H9 (cell line): ENCODE measurements at regions not wholly inside any gene's neighbourhood (a gene's known extent, or its start where the extent isn't known, plus 50 kb on each side); places are given as distances from the start of the nearest gene placed in this dataset.

Experiments
- DNase-seq: peaks from one replicate; pipeline ENCODE4 v3.0.0-alpha.2; 2017
- H2AFZ ChIP-seq: one replicate; pipeline ENCODE4 v1.6.1; 2013; ENCODE audit warnings: mild to moderate bottlenecking, low read length, control low read depth, moderate library complexity
- H2AK5ac ChIP-seq: 2 replicates; pipeline ENCODE4 v1.6.1; 2013; ENCODE audit warnings: low read length, control low read depth, mixed read lengths; ENCODE audit not compliant: insufficient read length
- H2BK120ac ChIP-seq: one replicate; pipeline ENCODE4 v1.6.1; 2013; ENCODE audit warnings: low read depth, mild to moderate bottlenecking, low read length, control low read depth, inconsistent platforms; ENCODE audit not compliant: poor library complexity, severe bottlenecking
- H2BK12ac ChIP-seq: 2 replicates; pipeline ENCODE4 v1.6.1; 2013; ENCODE audit warnings: low read length, control low read depth, mixed read lengths, low read depth; ENCODE audit not compliant: insufficient read length
- H2BK15ac ChIP-seq: 2 replicates; pipeline ENCODE4 v1.6.1; 2013; ENCODE audit warnings: low read depth, low read length, control low read depth
- H2BK20ac ChIP-seq: one replicate; pipeline ENCODE4 v1.6.1; 2013; ENCODE audit warnings: low read depth, mild to moderate bottlenecking, low read length, control low read depth, inconsistent platforms; ENCODE audit not compliant: poor library complexity, severe bottlenecking
- H2BK5ac ChIP-seq: 2 replicates; pipeline ENCODE4 v1.6.1; 2013; ENCODE audit warnings: low read length, control low read depth, mixed read lengths; ENCODE audit not compliant: insufficient read length
- H3K14ac ChIP-seq: 2 replicates; pipeline ENCODE4 v1.6.1; 2013; ENCODE audit warnings: low read length, control low read depth; ENCODE audit not compliant: insufficient read depth
- H3K18ac ChIP-seq: 2 replicates; pipeline ENCODE4 v1.6.1; 2013; ENCODE audit warnings: low read depth, mild to moderate bottlenecking, mixed read lengths, low read length, control low read depth; ENCODE audit not compliant: insufficient read length
- H3K23ac ChIP-seq: 2 replicates; pipeline ENCODE4 v1.6.1; 2013; ENCODE audit warnings: low read length, control low read depth, mixed read lengths, low read depth; ENCODE audit not compliant: insufficient read length
- H3K23me2 ChIP-seq: 2 replicates; pipeline ENCODE4 v1.6.1; 2013; ENCODE audit warnings: low read depth, mild to moderate bottlenecking, mixed read lengths, low read length, control low read depth; ENCODE audit not compliant: insufficient read length, poor library complexity, severe bottlenecking
- H3K27ac ChIP-seq: 2 replicates; pipeline ENCODE4 v1.5.1; 2013; ENCODE audit warnings: low read length, control low read depth, mixed read lengths, low read depth; ENCODE audit not compliant: insufficient read length
- H3K27me3 ChIP-seq: 2 replicates; pipeline ENCODE4 v1.6.1; 2013; ENCODE audit warnings: low read length, control low read depth, inconsistent platforms; ENCODE audit not compliant: insufficient read depth
- H3K4ac ChIP-seq: 2 replicates; pipeline ENCODE4 v1.6.1; 2013; ENCODE audit warnings: low read depth, mild to moderate bottlenecking, control low read depth, inconsistent platforms, low read length, moderate library complexity
- H3K4me1 ChIP-seq: 2 replicates; pipeline ENCODE4 v1.6.1; 2013; ENCODE audit warnings: low read length, control low read depth, inconsistent platforms; ENCODE audit not compliant: insufficient read depth
- H3K4me2 ChIP-seq: 2 replicates; pipeline ENCODE4 v1.6.1; 2013; ENCODE audit warnings: low read length, control low read depth, mixed read lengths; ENCODE audit not compliant: insufficient read length, insufficient read depth
- H3K56ac ChIP-seq: 2 replicates; pipeline ENCODE4 v1.6.1; 2013; ENCODE audit warnings: low read depth, mild to moderate bottlenecking, mixed read lengths, low read length, control low read depth; ENCODE audit not compliant: insufficient read length
- H3K79me1 ChIP-seq: 2 replicates; pipeline ENCODE4 v1.6.1; 2013; ENCODE audit warnings: low read depth, mild to moderate bottlenecking, moderate library complexity, low read length, control low read depth, inconsistent platforms; ENCODE audit not compliant: insufficient read depth, poor library complexity, severe bottlenecking
- H3K79me2 ChIP-seq: 2 replicates; pipeline ENCODE4 v1.6.1; 2013; ENCODE audit warnings: low read length, control low read depth, inconsistent platforms; ENCODE audit not compliant: insufficient read depth
- H3K9ac ChIP-seq: 2 replicates; pipeline ENCODE4 v1.6.1; 2013; ENCODE audit warnings: low read length, control low read depth, mixed read lengths; ENCODE audit not compliant: insufficient read length; ENCODE audit errors: extremely low read depth
- H3K9me3 ChIP-seq: one replicate; pipeline ENCODE4 v1.6.1; 2013; ENCODE audit warnings: low read depth, low read length, inconsistent platforms; ENCODE audit not compliant: control insufficient read depth
- H3T11ph ChIP-seq: one replicate; pipeline ENCODE4 v1.6.1; 2013; ENCODE audit warnings: mild to moderate bottlenecking, low read length, control low read depth, inconsistent platforms
- H4K20me1 ChIP-seq: one replicate; pipeline ENCODE4 v1.6.1; 2013; ENCODE audit not compliant: control insufficient read depth, insufficient read length, insufficient read depth
- H4K5ac ChIP-seq: 2 replicates; pipeline ENCODE4 v1.6.1; 2013; ENCODE audit warnings: low read depth, mild to moderate bottlenecking, mixed read lengths, low read length, control low read depth; ENCODE audit not compliant: insufficient read length
- H4K8ac ChIP-seq: replicated peaks from 2 replicates; pipeline ENCODE4 v1.6.1; 2013; ENCODE audit warnings: low read length, control low read depth, mixed read lengths, low read depth; ENCODE audit not compliant: insufficient read length
- H4K91ac ChIP-seq: 2 replicates; pipeline ENCODE4 v1.6.1; 2013; ENCODE audit warnings: low read depth, mild to moderate bottlenecking, moderate library complexity, mixed read lengths, low read length, control low read depth; ENCODE audit not compliant: insufficient read length
- H3K27ac Mint-ChIP-seq, 3 experiments: 2 replicates in 2 of 3; 3 replicates in 1 of 3; pipeline ENCODE4 v1.8.0; 2020 to 2021; ENCODE audit warnings: mixed read lengths in 3 of 3, mild to moderate bottlenecking in 1 of 3, moderate library complexity in 1 of 3
- H3K27me3 Mint-ChIP-seq: 2 replicates; pipeline ENCODE4 v1.8.0; 2021; ENCODE audit warnings: low read depth, mild to moderate bottlenecking, moderate library complexity, mixed read lengths
- H3K36me3 Mint-ChIP-seq, 3 experiments: 2 replicates in 2 of 3; 3 replicates in 1 of 3; pipeline ENCODE4 v1.8.0; 2020 to 2021; ENCODE audit warnings: low read depth in 3 of 3, mixed read lengths in 3 of 3; ENCODE audit not compliant: insufficient read depth in 1 of 3
- H3K4me1 Mint-ChIP-seq, 2 experiments: 2 replicates each; pipeline ENCODE4 v1.8.0; 2020; ENCODE audit warnings: mixed read lengths in 2 of 2
- H3K4me3 Mint-ChIP-seq, 2 experiments: 2 replicates in 1 of 2; 3 replicates in 1 of 2; pipeline ENCODE4 v1.8.0; 2020 to 2021; ENCODE audit warnings: mild to moderate bottlenecking in 2 of 2, mixed read lengths in 2 of 2, moderate library complexity in 1 of 2
- H3K9me3 Mint-ChIP-seq, 2 experiments: 2 replicates in 1 of 2; 3 replicates in 1 of 2; pipeline ENCODE4 v1.8.0; 2020; ENCODE audit warnings: mild to moderate bottlenecking in 2 of 2, mixed read lengths in 2 of 2, moderate library complexity in 1 of 2
- WGBS: extraction: QIAGEN DNeasy Blood & Tissue Kit; methylation state at CpG from one replicate; pipeline ENCODE4 v1.1.7; 2013; ENCODE audit warnings: missing lambda C conversion rate, low lambda C conversion rate, mixed read lengths; ENCODE audit not compliant: insufficient read length; ENCODE audit errors: extremely low coverage; 5-methylcytosine and 5-hydroxymethylcytosine counted together
- TF ChIP-seq, protein P1 (sequence below): fragments of 200-600 bp; sonication (generic); conservative IDR thresholded peaks from 3 replicates; pipeline ENCODE4 v1.8.0; 2021; ENCODE audit warnings: antibody characterized with exemption, mild to moderate bottlenecking

DNA sequence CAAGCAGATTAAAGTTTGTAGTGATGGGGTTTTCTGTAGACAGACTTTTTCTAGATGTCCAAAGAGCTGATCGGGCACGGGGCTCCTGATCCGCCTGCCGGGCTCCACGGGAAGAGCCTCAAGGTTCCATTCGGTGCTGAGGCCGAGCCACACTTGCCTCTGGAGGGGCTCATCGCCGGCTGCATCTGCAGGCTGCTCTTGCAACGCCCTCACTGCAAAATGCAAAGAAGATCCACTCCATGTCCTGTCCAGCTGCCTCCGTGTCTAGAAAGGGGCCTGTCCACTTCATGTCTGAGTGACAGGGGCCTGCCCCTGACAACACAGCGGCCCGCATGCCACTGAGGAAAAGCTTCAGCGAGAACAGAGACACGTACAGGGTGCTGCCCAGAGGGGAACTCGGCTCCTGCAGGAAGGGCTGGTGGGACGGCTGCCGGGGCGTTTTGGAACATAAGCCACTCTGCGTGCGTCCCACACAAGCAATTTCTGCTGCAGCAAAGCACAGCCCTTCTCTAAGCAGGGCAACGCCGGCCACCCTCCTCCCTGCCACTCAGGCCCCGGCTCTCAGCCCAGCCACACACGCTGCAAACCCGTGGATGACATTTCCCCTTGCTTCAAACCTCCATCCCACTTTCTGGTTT, 53.6 kb upstream of the CTDP1 start:
- no peak overlapping the region for H4K8ac ChIP-seq
- H3K9me3 ChIP-seq = no peaks in the 10 kb centered on the region
- Mint-ChIP-seq H3K4me3 (no peak overlapping the region), H3K4me1 (peaks cover 12% of the 10 kb centered on the region in 2 experiments), H3K27ac (no peak overlapping the region), H3K36me3 (no peaks in the 10 kb centered on the region; a peak in 1 of 7 replicates), H3K27me3 (peaks cover 4% of the 10 kb centered on the region; the same call in 1 of the 2 replicates), H3K9me3 (peaks cover 0 to 2% of the 10 kb centered on the region in 2 experiments; a peak in 1 of 5 replicates)
- H2BK12ac ChIP-seq = no peak overlapping the region
- no peak overlapping the region for H2BK20ac ChIP-seq
- no peaks in the 10 kb centered on the region for H3K23me2 ChIP-seq
- no peak overlapping the region for H3K4ac ChIP-seq
- H3K27me3 ChIP-seq = no peaks in the 10 kb centered on the region
- no peak for DNase-seq
- H3K27ac ChIP-seq = no peak overlapping the region
- no peak overlapping the region for H2AK5ac ChIP-seq
- H2BK5ac ChIP-seq = no peak overlapping the region
- H3T11ph ChIP-seq = no peak overlapping the region
- H2BK120ac ChIP-seq = no peak overlapping the region
- H4K91ac ChIP-seq = no peak overlapping the region
- no peak overlapping the region for H2AFZ ChIP-seq
- H4K20me1 ChIP-seq = peaks cover 5% of the 10 kb centered on the region
- no peaks in the 10 kb centered on the region for H3K79me2 ChIP-seq
- no peak overlapping the region for H3K4me2 ChIP-seq
- H3K9ac ChIP-seq = no peak overlapping the region
- no peak overlapping the region for H3K23ac ChIP-seq
- no peak overlapping the region for H4K5ac ChIP-seq
- WGBS = no CpG with 5 or more reads among the region's 26 CpGs
- TF ChIP-seq, protein P1, sequence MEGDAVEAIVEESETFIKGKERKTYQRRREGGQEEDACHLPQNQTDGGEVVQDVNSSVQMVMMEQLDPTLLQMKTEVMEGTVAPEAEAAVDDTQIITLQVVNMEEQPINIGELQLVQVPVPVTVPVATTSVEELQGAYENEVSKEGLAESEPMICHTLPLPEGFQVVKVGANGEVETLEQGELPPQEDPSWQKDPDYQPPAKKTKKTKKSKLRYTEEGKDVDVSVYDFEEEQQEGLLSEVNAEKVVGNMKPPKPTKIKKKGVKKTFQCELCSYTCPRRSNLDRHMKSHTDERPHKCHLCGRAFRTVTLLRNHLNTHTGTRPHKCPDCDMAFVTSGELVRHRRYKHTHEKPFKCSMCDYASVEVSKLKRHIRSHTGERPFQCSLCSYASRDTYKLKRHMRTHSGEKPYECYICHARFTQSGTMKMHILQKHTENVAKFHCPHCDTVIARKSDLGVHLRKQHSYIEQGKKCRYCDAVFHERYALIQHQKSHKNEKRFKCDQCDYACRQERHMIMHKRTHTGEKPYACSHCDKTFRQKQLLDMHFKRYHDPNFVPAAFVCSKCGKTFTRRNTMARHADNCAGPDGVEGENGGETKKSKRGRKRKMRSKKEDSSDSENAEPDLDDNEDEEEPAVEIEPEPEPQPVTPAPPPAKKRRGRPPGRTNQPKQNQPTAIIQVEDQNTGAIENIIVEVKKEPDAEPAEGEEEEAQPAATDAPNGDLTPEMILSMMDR = no peak
- H3K79me1 ChIP-seq = no peaks in the 10 kb centered on the region
- H3K18ac ChIP-seq = no peak overlapping the region
- no peak overlapping the region for H2BK15ac ChIP-seq
- no peak overlapping the region for H3K56ac ChIP-seq
- peaks cover 2% of the 10 kb centered on the region for H3K4me1 ChIP-seq
- H3K14ac ChIP-seq = no peak overlapping the region
